ENCODE measurements at regions not wholly inside any gene's neighbourhood (a gene's known extent, or its start where the extent isn't known, plus 50 kb on each side); places are given as distances from the start of the nearest gene placed in this dataset.

DNA sequence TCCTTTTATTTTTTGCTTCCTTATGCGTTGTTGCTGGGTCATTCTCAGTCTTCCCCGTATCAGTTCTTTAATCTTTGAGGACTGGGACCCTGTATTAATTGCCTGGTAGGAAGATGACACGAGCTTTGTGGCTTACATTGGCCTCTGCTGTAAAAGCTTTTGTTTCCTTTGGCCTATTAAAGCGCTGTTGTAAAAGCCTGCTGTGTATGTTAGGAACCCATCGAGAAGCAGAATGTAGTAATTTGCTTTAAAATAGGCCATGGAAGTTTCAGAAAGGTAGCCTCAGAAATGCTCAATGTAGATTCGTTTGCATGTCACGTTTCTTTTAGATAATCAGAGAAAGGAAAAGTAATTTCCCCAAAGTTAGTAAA is 257.5 kb upstream of the STARD13 start:
- TF ChIP-seq, protein P1, sequence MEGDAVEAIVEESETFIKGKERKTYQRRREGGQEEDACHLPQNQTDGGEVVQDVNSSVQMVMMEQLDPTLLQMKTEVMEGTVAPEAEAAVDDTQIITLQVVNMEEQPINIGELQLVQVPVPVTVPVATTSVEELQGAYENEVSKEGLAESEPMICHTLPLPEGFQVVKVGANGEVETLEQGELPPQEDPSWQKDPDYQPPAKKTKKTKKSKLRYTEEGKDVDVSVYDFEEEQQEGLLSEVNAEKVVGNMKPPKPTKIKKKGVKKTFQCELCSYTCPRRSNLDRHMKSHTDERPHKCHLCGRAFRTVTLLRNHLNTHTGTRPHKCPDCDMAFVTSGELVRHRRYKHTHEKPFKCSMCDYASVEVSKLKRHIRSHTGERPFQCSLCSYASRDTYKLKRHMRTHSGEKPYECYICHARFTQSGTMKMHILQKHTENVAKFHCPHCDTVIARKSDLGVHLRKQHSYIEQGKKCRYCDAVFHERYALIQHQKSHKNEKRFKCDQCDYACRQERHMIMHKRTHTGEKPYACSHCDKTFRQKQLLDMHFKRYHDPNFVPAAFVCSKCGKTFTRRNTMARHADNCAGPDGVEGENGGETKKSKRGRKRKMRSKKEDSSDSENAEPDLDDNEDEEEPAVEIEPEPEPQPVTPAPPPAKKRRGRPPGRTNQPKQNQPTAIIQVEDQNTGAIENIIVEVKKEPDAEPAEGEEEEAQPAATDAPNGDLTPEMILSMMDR (IDR thresholded peaks at IDR 0.05), result no peak
- peak; percentile 4 for ATAC-seq (ENCODE audit: low FRiP score)
- DNase-seq (ENCODE audit: low spot score), result no peak

DNA sequence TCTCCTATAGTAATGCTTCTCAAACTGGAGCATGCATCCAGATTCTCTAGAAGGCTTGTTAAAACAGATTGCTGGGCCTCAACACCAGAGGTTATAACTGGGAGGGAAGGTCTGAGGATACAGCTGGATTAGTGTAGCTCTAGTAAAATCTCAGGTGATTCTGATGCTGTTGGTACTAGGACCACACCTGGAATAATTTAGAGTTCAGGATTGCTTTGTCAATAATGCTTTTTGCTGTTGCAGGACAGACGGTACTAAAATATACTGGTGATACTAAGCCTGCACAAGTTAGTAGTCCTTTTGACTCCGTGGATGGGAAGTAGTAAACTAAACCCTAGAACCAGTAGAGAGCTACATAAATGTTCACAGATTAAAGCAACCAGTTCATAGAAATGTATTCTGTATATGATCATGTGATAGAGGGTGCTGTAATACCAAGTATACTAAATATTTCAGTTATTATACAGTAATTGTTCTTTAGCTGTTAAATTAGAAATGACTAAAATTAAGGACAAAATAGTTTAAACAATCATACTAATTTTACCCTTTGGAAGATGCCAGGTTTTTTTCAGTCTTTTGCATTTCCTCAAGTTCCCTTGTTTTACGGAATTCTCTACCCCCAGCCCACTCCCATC is 258.2 kb upstream of the STARD13 start:
- ATAC-seq (ENCODE audit: low FRiP score), result no peak
- no peak for DNase-seq (ENCODE audit: low spot score)
- TF ChIP-seq, protein P1 (IDR thresholded peaks at IDR 0.05), result no peak

DNA sequence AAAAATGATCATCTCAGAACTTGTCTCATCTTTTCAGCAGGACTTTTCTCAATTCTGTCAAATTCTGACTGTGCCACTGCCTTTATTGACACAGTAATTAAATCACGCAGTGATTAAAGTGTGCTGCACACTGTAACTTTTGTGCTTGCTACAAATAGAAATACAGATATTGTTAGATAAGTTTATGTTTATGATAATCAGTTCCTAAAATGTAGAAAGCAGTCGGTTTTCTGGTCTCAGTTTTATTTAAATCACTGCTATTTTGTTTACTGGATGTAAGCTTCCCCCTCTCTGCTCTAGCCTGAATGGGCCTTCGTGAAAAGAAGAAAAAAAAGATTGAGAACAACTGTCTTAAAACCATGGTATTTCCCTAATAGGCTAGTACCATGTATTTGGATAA is 258.8 kb upstream of the STARD13 start:
- TF ChIP-seq, protein P1 (IDR thresholded peaks at IDR 0.05), result no peak
- DNase-seq (ENCODE audit: low spot score) (no peak), ATAC-seq (ENCODE audit: low FRiP score) (no peak)

DNA sequence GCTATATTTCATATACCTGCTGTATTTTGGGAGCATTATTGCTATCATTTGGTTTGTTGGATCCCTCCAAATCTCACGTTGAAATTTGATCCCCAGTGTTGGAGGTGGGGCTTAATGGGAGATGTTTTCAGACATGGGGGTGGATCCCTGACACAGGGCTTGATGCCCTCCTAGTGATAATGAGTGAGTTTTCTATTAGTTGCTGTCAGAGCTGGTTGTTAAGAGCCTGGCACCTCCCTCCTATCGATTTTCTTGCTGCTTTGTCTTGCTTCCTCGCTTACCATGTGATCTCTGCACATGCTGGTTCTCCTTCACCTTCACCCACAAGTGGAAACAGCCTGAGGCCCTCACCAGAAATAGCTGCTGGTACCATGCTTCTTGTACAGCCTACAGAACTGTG is 259.9 kb upstream of the STARD13 start:
- DNase-seq (ENCODE audit: low spot score) (no peak), ATAC-seq (ENCODE audit: low FRiP score) (no peak)
- TF ChIP-seq, protein P1 (IDR thresholded peaks at IDR 0.05), result no peak

DNA sequence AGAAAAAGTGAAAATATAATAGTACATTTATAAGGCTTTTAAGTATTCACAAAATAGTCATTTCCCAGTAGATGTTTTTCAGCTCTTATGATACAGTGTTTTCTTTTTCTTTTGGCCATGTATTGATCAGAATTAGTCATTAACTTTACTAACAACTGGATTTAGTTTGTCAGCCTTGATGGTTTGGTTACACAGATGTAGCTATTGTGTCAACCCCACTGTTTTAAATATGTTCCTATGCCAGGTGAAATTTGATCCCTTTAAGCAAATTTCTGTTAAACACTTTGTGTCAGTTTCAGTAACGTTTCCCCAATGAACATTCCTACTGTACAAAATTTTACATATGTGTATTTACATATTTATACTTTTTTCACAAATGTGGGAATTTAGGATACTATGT is 261.5 kb upstream of the STARD13 start:
- TF ChIP-seq, protein P1 (IDR thresholded peaks at IDR 0.05), result no peak
- DNase-seq (ENCODE audit: low spot score) (no peak), ATAC-seq (ENCODE audit: low FRiP score) (no peak)

DNA sequence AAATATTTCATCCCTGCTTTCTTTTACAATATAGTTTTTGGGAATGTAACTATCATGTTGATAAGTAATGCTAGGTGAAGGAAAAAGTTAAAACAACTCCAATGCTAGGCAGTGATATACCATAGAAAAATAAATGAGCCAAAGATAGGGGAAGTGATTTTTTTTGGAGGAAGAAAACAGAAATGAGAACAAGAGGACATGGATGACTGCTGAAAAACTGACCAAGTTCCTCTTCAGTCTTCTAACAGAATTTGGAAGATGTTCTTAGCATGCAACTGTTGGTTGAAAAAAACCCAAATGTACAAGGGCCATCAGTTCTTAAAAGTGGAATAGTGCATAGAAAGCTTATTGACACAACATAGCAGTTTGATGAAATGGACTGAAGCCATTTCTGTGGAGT is 262.5 kb upstream of the STARD13 start:
- DNase-seq (ENCODE audit: low spot score) (no peak), ATAC-seq (ENCODE audit: low FRiP score) (no peak)

DNA sequence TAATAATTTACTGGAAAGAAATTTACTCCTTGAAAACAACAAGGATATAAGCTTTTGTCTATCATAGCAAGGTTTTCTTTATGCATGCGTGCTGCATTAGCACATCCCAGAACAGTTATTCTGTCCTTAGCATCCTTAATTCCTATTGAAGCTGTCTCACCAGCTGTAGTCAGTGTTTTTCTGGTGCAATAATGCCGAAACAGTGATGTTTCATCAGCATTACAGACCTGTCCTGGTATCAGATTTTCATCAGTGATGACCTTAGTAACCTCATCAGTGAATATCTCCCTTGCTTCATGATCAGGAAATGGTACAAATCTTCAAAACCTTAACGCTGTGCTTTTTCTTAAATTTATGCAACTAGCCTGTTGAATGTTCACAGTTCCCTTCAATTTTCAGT is 264.7 kb upstream of the STARD13 start:
- no peak for DNase-seq (ENCODE audit: low spot score)
- no peak for ATAC-seq (ENCODE audit: low FRiP score)
- TF ChIP-seq, protein P1 (IDR thresholded peaks at IDR 0.05), result no peak

More for the DNA sequence above, 262.5 kb upstream of the STARD13 start:
- TF ChIP-seq, protein P1 (IDR thresholded peaks at IDR 0.05), result no peak

Measured in omental fat pad (tissue), 3 donors.